CD14-positive monocyte (primary cell): ENCODE measurements at regions not wholly inside any gene's neighbourhood (a gene's known extent, or its start where the extent isn't known, plus 50 kb on each side); places are given as distances from the start of the nearest gene placed in this dataset.

Source experiments
- DNase-seq, 3 donors: peaks; one replicate each; pipeline ENCODE4 v3.0.0-alpha.2; 2011 to 2022
- H2AFZ ChIP-seq: 2 replicates; pipeline ENCODE4 v1.6.0; 2012; ENCODE audit warnings: mild to moderate bottlenecking, low read depth, low read length, inconsistent platforms; ENCODE audit not compliant: insufficient read depth, poor library complexity, severe bottlenecking
- H3K27ac ChIP-seq, 2 donors: 1 replicate in 1 of 2; 2 replicates in 1 of 2; pipeline ENCODE4 v1.5.1; 2012 to 2013; ENCODE audit warnings: low read length in 2 of 2, control low read depth in 1 of 2, inconsistent platforms in 1 of 2, low read depth in 1 of 2, mild to moderate bottlenecking in 1 of 2
- H3K27me3 ChIP-seq, 2 donors: one replicate each; pipeline versions ENCODE4 v1.6.0 to v1.6.1; 2011 to 2013; ENCODE audit warnings: low read length in 2 of 2; ENCODE audit not compliant: control insufficient read depth in 2 of 2, insufficient read depth in 2 of 2
- H3K36me3 ChIP-seq, 2 donors: replicated peaks in 1 of 2; 1 replicate in 1 of 2; 2 replicates in 1 of 2; pipeline versions ENCODE4 v1.5.1 to v1.6.1; 2012 to 2013; ENCODE audit warnings: low read length in 2 of 2, control low read depth in 1 of 2, inconsistent platforms in 1 of 2, mild to moderate bottlenecking in 1 of 2; ENCODE audit not compliant: insufficient read depth in 2 of 2, control insufficient read depth in 1 of 2
- H3K4me1 ChIP-seq, 2 donors: 1 replicate in 1 of 2; 2 replicates in 1 of 2; pipeline versions ENCODE4 v1.5.1 to v1.6.1; 2012 to 2013; ENCODE audit warnings: low read length in 2 of 2, control low read depth in 1 of 2, inconsistent platforms in 1 of 2, mild to moderate bottlenecking in 1 of 2, moderate library complexity in 1 of 2; ENCODE audit not compliant: insufficient read depth in 2 of 2, control insufficient read depth in 1 of 2
- H3K4me2 ChIP-seq: replicated peaks from 2 replicates; pipeline ENCODE3; 2012; ENCODE audit warnings: low read length, moderate library complexity, mild to moderate bottlenecking; ENCODE audit not compliant: poor library complexity, severe bottlenecking; ENCODE audit errors: extremely low read depth
- H3K4me3 ChIP-seq, 3 experiments: fragments of 200-600 bp in 1 of 3; sonication (generic) in 1 of 3; replicated peaks in 1 of 3; 1 replicate in 2 of 3; 2 replicates in 1 of 3; pipeline ENCODE4 v1.5.1; 2011 to 2013; ENCODE audit warnings: low read length in 3 of 3, mild to moderate bottlenecking in 3 of 3, control low read depth in 2 of 3, low read depth in 2 of 3, inconsistent platforms in 1 of 3, moderate library complexity in 1 of 3
- H3K79me2 ChIP-seq: 2 replicates; pipeline ENCODE4 v1.6.0; 2012; ENCODE audit warnings: mild to moderate bottlenecking, control low read depth, inconsistent platforms, low read length, moderate library complexity; ENCODE audit not compliant: insufficient read depth
- H3K9ac ChIP-seq: 2 replicates; pipeline ENCODE4 v1.6.0; 2017; ENCODE audit warnings: low read length, mild to moderate bottlenecking; ENCODE audit not compliant: insufficient read depth, poor library complexity, severe bottlenecking
- H3K9me3 ChIP-seq, 2 donors: replicated peaks in 1 of 2; 1 replicate in 1 of 2; 2 replicates in 1 of 2; pipeline versions ENCODE4 v1.5.1 to v1.6.1; 2012 to 2013; ENCODE audit warnings: low read length in 2 of 2, control low read depth in 1 of 2; ENCODE audit not compliant: control insufficient read depth in 1 of 2, insufficient read depth in 1 of 2
- H4K20me1 ChIP-seq: 2 replicates; pipeline ENCODE4 v1.6.0; 2012; ENCODE audit warnings: mild to moderate bottlenecking, low read length, control low read depth, moderate library complexity; ENCODE audit not compliant: insufficient read depth
- H3K27ac Mint-ChIP-seq, 7 donors: one replicate each; pipeline ENCODE4 v1.8.0; 2020; ENCODE audit warnings: mild to moderate bottlenecking in 7 of 7, mixed read lengths in 7 of 7, moderate library complexity in 6 of 7, inconsistent platforms in 2 of 7
- H3K27me3 Mint-ChIP-seq, 3 donors: one replicate each; pipeline ENCODE4 v1.8.0; 2021 to 2022; ENCODE audit warnings: low read depth in 3 of 3, mild to moderate bottlenecking in 3 of 3, mixed read lengths in 3 of 3, moderate library complexity in 3 of 3, inconsistent platforms in 1 of 3
- H3K36me3 Mint-ChIP-seq, 2 donors: one replicate each; pipeline ENCODE4 v1.8.0; 2020; ENCODE audit warnings: mixed read lengths in 2 of 2, inconsistent platforms in 1 of 2, mild to moderate bottlenecking in 1 of 2
- H3K4me1 Mint-ChIP-seq: one replicate; pipeline ENCODE4 v1.8.0; 2020; ENCODE audit warnings: mild to moderate bottlenecking, mixed read lengths
- H3K4me3 Mint-ChIP-seq, 2 donors: one replicate each; pipeline ENCODE4 v1.8.0; 2020; ENCODE audit warnings: mild to moderate bottlenecking in 2 of 2, mixed read lengths in 2 of 2, moderate library complexity in 1 of 2
- H3K9me3 Mint-ChIP-seq, 7 donors: one replicate each; pipeline ENCODE4 v1.8.0; 2020 to 2022; ENCODE audit warnings: mixed read lengths in 7 of 7, mild to moderate bottlenecking in 6 of 7, moderate library complexity in 6 of 7, inconsistent platforms in 2 of 7
- CTCF ChIP-seq: fragments of 200-600 bp; IDR thresholded peaks from one replicate; pipeline ENCODE4 v1.8.0; 2022; ENCODE audit warnings: antibody characterized with exemption, mild to moderate bottlenecking
- WGBS: methylation state at CpG from one replicate; pipeline ENCODE4 v1.1.5; 2013; ENCODE audit warnings: missing lambda C conversion rate; ENCODE audit not compliant: insufficient coverage; 5-methylcytosine and 5-hydroxymethylcytosine counted together
- intact Hi-C, 2 donors: fragments of 100-400 bp; cut with micrococcal nuclease; formaldehyde crosslinking; loops; one replicate each; pipeline versions ENCODE4 v1.15.0 to v1.15.1; 2023

GRCh38 chr12:77273898-77274297, 208.5 kb upstream of the E2F7 start:
- H3K36me3 ChIP-seq, result no peaks in the 10 kb centered on the region
- H2AFZ ChIP-seq, result no peak overlapping the region
- Mint-ChIP-seq H3K36me3 (no peaks in the 10 kb centered on the region), H3K27me3 (no peaks in the 10 kb centered on the region), H3K9me3 (peaks cover 0 to 3% (median 0%) of the 10 kb centered on the region in 7 donors), H3K4me1 (no peaks in the 10 kb centered on the region), H3K4me3 (no peak overlapping the region), H3K27ac (no peak overlapping the region)
- WGBS, result no CpG with 5 or more reads among the region's 1 CpG
- intact Hi-C loops, result no loop called here
- DNase-seq, result no peak
- no peaks in the 10 kb centered on the region for H3K9me3 ChIP-seq
- H4K20me1 ChIP-seq, result no peaks in the 10 kb centered on the region
- H3K4me1 ChIP-seq, result no peaks in the 10 kb centered on the region
- TF ChIP-seq CTCF, result no peak
- H3K79me2 ChIP-seq, result no peaks in the 10 kb centered on the region
- H3K4me3 ChIP-seq, result no peak overlapping the region
- no peaks in the 10 kb centered on the region for H3K27me3 ChIP-seq
- H3K27ac ChIP-seq, result no peak overlapping the region
- H3K4me2 ChIP-seq, result no peak overlapping the region
- no peak overlapping the region for H3K9ac ChIP-seq

DNA sequence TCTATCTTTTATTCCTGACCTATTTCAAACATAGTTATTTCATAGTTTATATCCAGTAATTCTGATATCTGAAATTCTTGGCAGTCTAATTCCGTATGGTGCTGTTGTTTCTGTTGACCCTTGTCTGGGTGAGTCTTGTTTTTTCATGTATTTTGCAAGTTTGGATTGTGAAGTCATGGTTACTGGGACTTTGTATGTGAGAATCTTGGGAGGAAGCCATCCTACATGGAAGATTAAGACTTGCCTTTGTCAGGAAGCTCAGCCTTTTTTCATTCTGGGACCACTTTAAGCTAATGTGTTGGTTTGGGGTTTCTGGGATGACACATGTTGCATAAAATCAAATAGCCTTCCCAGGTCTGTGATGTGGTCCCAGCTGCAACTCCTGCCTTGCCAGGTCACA, 191.6 kb upstream of the E2F7 start:
- H3K27ac Mint-ChIP-seq, result no peak overlapping the region
- H3K9me3 Mint-ChIP-seq, result peaks cover 0 to 10% (median 2%) of the 10 kb centered on the region in 7 donors
- peaks cover 0 to 2% (median 0%) of the 10 kb centered on the region in 3 donors for H3K27me3 Mint-ChIP-seq
- WGBS, result no CpG with 5 or more reads among the region's 1 CpG
- H3K27me3 ChIP-seq, result no peaks in the 10 kb centered on the region
- no peak overlapping the region for H3K4me3 ChIP-seq
- no peak overlapping the region for H3K4me3 Mint-ChIP-seq
- H3K36me3 Mint-ChIP-seq, result no peaks in the 10 kb centered on the region
- H4K20me1 ChIP-seq, result no peaks in the 10 kb centered on the region
- no peaks in the 10 kb centered on the region for H3K4me1 ChIP-seq
- DNase-seq, result no peak
- H3K4me1 Mint-ChIP-seq, result no peaks in the 10 kb centered on the region
- no peak overlapping the region for H3K27ac ChIP-seq
- intact Hi-C loops, result no loop called here
- no peaks in the 10 kb centered on the region for H3K36me3 ChIP-seq
- TF ChIP-seq CTCF, result no peak
- H3K9me3 ChIP-seq, result peaks cover 0 to 3% of the 10 kb centered on the region in 2 donors
- no peak overlapping the region for H3K9ac ChIP-seq
- no peak overlapping the region for H3K4me2 ChIP-seq
- H3K79me2 ChIP-seq, result no peaks in the 10 kb centered on the region
- no peak overlapping the region for H2AFZ ChIP-seq
